ENCODE measurements at regions not wholly inside any gene's neighbourhood (a gene's known extent, or its start where the extent isn't known, plus 50 kb on each side); places are given as distances from the start of the nearest gene placed in this dataset.

DNA sequence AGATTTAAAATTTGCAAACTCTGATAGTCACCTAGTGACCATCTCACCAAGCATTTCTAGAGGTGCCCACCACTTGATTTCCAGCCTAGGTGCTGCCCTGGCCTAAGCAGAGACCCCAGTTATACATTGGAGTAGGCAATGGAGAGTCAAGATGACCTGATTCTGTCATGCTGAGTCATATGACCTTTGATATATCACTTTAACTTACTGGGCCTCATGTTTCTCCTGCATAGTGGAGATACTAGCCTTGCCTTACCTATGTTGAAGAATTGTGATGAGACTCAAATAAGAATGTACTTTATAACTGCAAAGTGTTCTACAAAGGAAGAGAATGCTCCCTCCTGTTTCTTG is 75.5 kb upstream of the XCR1 start:
- TF ChIP-seq CSDC2 (CRISPR knock-in tag; IDR thresholded peaks at IDR 0.05) (no peak), TOX (CRISPR knock-in tag; IDR thresholded peaks at IDR 0.05; ENCODE audit: borderline replicate concordance) (no peak), PATZ1 (CRISPR knock-in tag; IDR thresholded peaks at IDR 0.05; ENCODE audit: borderline replicate concordance) (no peak), POU6F1 (CRISPR knock-in tag; IDR thresholded peaks at IDR 0.05; ENCODE audit: borderline replicate concordance, low read depth) (no peak), GLIS3 (CRISPR knock-in tag; IDR thresholded peaks at IDR 0.05) (no peak), ESRRG (CRISPR knock-in tag; IDR thresholded peaks at IDR 0.05) (no peak), ZFP3 (CRISPR knock-in tag; IDR thresholded peaks at IDR 0.05) (no peak), RARB (CRISPR knock-in tag; IDR thresholded peaks at IDR 0.05) (no peak), ZNF8 (CRISPR knock-in tag; IDR thresholded peaks at IDR 0.05) (no peak), OSR1 (CRISPR knock-in tag; IDR thresholded peaks at IDR 0.05) (no peak), ISL1 (CRISPR knock-in tag; IDR thresholded peaks at IDR 0.05) (no peak), ARNTL (CRISPR knock-in tag; IDR thresholded peaks at IDR 0.05; ENCODE audit: borderline replicate concordance, low read depth) (no peak)
- TF ChIP-seq, protein P1, sequence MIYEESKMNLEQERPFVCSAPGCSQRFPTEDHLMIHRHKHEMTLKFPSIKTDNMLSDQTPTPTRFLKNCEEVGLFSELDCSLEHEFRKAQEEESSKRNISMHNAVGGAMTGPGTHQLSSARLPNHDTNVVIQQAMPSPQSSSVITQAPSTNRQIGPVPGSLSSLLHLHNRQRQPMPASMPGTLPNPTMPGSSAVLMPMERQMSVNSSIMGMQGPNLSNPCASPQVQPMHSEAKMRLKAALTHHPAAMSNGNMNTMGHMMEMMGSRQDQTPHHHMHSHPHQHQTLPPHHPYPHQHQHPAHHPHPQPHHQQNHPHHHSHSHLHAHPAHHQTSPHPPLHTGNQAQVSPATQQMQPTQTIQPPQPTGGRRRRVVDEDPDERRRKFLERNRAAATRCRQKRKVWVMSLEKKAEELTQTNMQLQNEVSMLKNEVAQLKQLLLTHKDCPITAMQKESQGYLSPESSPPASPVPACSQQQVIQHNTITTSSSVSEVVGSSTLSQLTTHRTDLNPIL (CRISPR knock-in tag; IDR thresholded peaks at IDR 0.05; ENCODE audit: low read depth): no peak
- TF ChIP-seq, protein P2, sequence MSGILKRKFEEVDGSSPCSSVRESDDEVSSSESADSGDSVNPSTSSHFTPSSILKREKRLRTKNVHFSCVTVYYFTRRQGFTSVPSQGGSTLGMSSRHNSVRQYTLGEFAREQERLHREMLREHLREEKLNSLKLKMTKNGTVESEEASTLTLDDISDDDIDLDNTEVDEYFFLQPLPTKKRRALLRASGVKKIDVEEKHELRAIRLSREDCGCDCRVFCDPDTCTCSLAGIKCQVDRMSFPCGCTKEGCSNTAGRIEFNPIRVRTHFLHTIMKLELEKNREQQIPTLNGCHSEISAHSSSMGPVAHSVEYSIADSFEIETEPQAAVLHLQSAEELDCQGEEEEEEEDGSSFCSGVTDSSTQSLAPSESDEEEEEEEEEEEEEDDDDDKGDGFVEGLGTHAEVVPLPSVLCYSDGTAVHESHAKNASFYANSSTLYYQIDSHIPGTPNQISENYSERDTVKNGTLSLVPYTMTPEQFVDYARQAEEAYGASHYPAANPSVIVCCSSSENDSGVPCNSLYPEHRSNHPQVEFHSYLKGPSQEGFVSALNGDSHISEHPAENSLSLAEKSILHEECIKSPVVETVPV (CRISPR knock-in tag; IDR thresholded peaks at IDR 0.05): no peak
